HepG2 (cell line): ENCODE measurements at regions not wholly inside any gene's neighbourhood (a gene's known extent, or its start where the extent isn't known, plus 50 kb on each side); places are given as distances from the start of the nearest gene placed in this dataset.

Source experiments
- EZH2 ChIP-seq: conservative IDR thresholded peaks from 2 replicates; pipeline ENCODE4 v1.6.1; 2012; ENCODE audit warnings: mild to moderate bottlenecking, low read depth, low read length, moderate library complexity
- HNRNPK ChIP-seq: fragments of 200-400 bp; formaldehyde crosslinking; IDR thresholded peaks from 2 replicates; pipeline ENCODE4 v1.6.1; 2018; ENCODE audit warnings: low read length, low read depth, moderate library complexity, mild to moderate bottlenecking; ENCODE audit not compliant: poor library complexity, severe bottlenecking
- JUN ChIP-seq: sonication (generic); formaldehyde crosslinking; IDR thresholded peaks from 2 replicates; pipeline ENCODE4 v1.4.0; 2020; ENCODE audit warnings: mild to moderate bottlenecking, missing genetic modification reagents
- TGIF2 ChIP-seq: IDR thresholded peaks from 2 replicates; pipeline ENCODE4 v1.6.1; 2016; ENCODE audit warnings: control low read depth, missing compliant biosample characterization
- ZKSCAN8 ChIP-seq: IDR thresholded peaks from 2 replicates; pipeline ENCODE4 v1.6.1; 2016; ENCODE audit warnings: borderline replicate concordance, missing genetic modification reagents, missing compliant biosample characterization
- TF ChIP-seq, protein P1 (sequence below): sonication (generic); formaldehyde crosslinking; IDR thresholded peaks from 2 replicates; pipeline ENCODE4 v1.5.0; 2020; ENCODE audit warnings: mild to moderate bottlenecking, missing genetic modification reagents, moderate library complexity

DNA sequence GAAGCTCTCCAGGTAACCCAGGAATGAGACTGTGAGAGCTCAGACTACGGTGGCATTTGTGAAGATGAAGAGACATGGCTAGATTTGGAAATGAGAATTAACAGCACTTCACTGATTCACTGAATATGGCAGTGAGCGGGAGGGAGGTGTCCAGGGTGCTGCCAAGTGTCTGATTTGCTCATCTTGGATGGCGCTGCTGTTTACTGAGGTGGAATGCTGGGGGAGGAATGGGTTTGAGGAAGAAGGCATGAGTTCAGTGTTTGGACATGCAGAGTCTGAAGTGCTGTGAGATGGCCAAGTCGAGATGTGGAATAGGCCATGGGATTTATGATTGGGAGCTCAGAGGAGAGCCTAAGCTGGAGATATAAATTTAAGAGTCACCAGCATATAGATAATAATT lies 437.1 kb upstream of the NPVF start:
- no peak for TF ChIP-seq EZH2
- no peak for TF ChIP-seq HNRNPK
- TF ChIP-seq JUN, result no peak
- TF ChIP-seq, protein P1, sequence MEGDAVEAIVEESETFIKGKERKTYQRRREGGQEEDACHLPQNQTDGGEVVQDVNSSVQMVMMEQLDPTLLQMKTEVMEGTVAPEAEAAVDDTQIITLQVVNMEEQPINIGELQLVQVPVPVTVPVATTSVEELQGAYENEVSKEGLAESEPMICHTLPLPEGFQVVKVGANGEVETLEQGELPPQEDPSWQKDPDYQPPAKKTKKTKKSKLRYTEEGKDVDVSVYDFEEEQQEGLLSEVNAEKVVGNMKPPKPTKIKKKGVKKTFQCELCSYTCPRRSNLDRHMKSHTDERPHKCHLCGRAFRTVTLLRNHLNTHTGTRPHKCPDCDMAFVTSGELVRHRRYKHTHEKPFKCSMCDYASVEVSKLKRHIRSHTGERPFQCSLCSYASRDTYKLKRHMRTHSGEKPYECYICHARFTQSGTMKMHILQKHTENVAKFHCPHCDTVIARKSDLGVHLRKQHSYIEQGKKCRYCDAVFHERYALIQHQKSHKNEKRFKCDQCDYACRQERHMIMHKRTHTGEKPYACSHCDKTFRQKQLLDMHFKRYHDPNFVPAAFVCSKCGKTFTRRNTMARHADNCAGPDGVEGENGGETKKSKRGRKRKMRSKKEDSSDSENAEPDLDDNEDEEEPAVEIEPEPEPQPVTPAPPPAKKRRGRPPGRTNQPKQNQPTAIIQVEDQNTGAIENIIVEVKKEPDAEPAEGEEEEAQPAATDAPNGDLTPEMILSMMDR, result no peak
- no peak for TF ChIP-seq TGIF2 (CRISPR knock-in tag)
- TF ChIP-seq ZKSCAN8 (CRISPR knock-in tag), result no peak
